ENCODE measurements at regions not wholly inside any gene's neighbourhood (a gene's known extent, or its start where the extent isn't known, plus 50 kb on each side); places are given as distances from the start of the nearest gene placed in this dataset.

DNA sequence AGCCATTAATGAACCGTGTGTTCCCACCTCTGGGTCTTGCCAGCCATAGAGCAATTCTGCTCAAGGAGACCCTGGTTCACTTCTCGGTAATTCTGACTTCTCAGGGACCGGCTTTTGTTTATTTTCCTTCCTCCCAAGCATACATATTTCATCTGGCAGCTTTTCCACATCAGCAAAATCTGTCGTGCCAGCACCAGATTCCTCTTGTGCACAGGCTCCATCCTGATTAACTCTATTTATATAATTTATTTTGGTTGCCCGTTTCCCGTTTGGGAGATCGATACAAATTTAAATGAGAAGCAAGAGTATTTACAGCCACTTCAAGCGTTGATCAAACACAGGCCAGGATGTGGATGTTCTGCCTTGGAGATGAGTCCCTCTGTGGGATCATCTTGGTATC is 161.9 kb upstream of the XYLT1 start:
- no peak for DNase-seq

DNA sequence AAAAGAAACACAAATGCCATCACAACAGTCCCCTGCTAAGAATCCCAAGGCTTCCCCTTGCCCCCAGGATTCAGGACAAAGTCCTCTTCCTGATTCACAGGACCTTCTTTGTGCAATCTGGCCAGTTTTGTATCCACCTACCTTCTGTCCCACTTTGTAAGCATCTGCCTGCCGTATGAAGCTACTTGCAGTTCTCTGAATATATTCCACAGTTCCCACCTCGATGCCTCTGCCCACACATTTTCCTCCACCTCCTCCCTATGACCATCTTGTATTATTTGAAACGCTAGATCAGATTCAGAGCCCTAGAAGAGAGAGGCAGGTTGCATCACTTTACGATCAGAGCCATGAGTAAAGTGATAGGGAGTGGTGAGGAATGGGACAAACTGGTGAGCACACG is 159.2 kb upstream of the XYLT1 start:
- no peak for DNase-seq

DNA sequence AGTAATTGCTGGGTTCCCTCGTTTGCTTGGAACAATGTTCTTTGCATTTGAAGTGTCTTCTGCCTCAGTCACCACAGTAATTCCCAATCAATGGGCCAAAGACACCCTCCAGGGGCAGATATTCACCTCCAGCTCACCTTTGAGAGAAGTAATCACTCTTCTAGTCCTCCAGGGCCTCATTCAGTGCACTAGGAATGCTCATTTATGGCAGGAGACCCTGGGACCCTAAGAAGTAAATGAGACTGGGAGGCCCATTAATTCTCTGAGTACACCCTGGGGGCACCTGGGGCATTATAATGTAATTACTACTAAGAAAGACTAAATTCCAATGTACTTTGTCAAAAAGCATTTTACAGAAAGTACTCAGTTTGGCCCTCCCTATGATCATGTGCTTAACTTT is 158.2 kb upstream of the XYLT1 start:
- no peak for DNase-seq

DNA sequence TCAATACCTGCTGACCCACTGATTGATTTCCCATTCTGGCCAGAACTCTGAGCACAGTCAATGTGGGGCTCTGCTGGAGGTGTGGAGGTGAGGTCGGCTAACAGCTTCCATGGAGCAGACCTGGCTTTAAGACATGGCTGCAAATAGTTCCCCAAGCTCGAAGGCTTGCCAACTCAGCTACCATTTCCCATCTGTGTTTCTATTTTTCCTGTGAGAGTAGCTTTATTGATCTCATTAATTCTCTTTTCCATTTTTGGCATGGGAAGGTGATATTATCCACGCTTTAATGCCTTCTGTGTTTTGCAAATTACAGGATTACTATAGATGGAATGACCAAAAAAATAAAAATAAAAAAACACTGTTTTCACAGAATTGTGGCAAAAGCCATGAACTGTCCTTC is 151.6 kb upstream of the XYLT1 start:
- no peak for DNase-seq

DNA sequence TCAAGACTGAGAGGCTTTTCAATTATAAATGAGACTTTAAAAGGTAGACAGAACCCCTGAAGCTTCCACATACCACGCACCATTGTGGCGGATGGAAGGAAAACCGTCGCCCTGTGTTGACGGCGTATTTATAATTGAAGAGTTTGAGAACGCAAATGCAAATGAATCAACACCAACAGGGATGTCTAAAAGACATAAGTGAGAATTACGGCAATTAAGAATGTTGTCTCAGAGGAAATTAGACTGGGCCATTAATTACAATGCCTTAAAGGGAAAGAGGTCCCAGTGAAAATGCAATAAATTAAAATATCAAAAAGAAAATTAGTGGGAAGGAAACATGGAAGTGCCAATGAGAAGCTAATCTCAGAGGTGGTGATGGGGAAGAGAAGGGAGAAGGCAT is 148.5 kb upstream of the XYLT1 start:
- DNase-seq: no peak

DNA sequence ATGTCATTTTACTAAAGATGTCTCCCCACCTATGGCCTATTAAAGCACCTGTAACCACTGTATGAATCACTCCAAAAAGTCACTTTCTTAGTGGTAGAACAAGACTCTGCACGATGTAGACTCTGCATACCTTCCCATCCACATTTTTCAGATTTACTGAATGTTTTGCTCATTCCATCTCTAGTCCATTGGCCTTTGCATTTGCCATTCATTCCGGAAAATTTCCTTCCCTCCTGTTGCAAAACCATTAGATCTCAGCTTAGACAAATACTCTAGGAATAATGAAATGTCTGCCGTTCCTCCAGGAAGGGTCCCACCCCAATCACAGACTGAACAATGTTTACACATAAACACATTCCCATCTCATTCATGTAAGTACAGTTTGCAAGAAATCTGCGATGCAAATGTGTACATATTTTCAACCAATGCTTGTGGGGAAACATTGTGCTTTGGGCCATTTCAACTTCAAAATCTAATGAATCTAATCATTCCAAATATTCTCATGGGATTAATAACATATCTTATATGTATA is 146.3 kb upstream of the XYLT1 start:
- DNase-seq: no peak

DNA sequence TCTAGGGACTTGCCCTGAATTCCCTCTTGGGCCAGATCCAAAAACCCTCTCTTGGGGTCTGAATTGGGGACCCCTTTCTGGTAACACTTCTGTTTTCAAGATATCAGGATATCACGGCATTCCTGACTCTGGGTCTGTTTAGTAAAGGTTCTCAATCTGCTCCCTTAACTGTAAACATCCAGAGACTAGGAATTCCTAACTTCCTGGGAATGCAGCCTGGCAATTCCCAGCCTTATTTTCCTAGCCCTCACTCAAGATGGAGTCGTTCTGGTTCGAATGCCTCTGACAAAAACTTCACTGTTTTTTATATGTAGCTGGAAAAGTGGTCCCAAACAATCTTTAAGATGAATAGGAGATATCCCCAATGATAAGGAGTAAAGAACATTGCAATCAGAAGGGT is 141.6 kb upstream of the XYLT1 start:
- DNase-seq: no peak

DNA sequence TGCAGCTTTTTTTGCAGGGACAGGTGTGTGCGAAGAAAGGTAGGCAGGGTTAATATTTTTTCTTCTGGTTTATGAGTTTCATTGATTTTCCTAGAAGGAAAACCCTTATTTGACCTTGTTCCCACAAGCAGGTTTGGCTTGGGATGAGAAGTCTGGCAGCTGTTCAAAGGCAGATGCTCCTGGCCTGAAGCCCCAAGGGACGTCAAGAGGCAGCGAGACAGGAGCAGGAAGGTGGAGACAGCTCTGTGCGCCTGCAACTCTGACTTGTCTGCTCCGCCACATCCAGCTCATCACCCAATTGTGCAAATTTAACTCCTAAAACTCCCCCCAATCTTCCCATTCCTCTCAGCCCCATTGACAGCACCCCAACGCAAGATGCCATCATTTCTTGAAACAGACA is 136.8 kb upstream of the XYLT1 start:
- DNase-seq: peak; percentile 52

DNA sequence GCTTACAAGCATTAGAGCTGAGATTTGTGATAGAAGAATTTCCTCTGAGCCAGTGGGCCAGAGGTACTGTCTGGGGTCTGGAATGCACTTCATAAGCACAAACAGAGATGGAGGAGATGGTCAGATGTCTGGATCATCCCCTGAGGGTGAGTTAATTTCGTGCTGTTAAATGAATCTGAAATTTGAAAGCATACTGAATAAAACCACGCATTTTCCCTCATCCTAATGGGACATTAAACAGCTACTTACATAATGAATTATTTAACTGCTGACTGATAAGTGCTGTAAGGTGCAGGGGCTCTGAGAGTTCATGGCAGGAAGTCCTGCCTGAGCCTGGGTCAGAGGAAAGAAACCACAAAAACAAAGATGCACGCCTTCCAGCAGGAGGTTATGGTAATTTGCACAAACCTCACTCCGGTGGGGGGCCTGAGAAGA is 136.3 kb upstream of the XYLT1 start:
- DNase-seq: no peak

DNA sequence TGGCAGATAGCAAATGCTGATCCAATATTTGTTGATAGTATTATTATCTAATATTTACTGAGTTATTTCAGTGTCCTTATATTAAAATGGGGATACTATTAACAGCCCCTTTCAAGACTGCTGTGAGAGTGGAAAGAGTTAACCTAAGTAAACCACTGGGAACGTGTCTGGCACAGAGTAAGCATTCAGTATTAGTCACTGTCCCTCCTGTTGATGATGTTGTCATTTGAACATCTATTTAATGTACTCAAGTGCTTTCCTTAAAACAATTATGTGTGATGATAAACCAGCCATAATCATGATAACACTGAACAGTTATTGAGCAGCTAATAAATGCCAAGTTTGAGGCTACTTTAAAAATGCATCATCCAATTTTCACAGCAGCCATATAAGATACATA is 135.7 kb upstream of the XYLT1 start:
- no peak for DNase-seq

DNA sequence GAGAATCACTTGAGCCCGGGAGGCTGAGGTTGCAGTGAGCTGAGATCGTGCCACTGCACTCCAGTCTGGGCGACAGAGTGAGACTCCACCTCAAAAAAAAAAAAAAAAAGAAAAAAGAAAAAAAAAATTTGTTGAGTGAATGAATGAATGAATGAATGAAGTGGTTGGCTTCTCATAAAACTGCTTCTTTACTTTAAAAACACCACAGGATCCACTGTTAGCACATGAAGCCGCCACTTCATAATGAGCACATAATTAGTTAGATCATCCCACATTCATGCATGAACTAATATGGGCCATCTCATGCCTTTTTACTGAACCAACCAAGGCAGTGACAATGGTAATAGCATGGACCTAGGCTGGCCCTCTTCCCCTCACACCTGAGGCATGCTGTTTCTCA is 135.0 kb upstream of the XYLT1 start:
- no peak for DNase-seq

DNA sequence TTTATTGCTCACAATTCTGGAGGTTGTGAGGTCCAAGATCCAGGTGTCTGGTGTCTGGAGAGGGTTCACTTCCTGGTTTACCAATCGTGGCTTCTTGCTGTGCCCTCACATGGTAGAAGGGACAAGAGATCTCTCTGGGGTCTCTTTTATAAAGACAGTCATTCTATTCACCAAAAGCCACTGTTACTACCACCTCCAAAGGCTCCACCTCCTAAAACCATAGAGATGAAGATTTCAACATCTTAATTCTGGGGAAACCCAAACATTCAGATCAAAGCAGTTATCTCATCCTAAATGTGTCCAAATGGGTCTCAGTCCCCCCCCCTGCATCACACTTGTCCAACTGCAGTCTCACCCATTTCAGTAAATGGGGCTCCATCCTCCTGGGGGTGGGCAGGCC is 132.9 kb upstream of the XYLT1 start:
- no peak for DNase-seq

DNA sequence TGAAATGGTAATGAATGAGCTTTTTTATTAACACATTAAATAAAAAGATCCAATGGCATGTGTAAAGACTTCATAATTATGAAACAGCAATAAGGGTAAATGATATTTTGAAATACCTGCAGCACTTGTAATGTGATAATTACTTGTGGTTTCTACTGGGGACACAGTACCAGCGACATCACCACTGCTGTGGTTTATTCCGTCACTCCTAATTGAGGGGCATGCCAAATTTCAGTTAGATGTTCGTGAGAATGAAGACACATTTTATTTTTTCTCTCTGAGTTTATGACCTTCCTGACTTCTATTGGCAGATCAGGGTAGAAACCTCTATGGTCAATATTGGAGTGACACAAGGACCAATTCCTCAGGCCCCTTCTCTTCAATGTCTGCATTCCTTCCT is 131.9 kb upstream of the XYLT1 start:
- DNase-seq: no peak

DNA sequence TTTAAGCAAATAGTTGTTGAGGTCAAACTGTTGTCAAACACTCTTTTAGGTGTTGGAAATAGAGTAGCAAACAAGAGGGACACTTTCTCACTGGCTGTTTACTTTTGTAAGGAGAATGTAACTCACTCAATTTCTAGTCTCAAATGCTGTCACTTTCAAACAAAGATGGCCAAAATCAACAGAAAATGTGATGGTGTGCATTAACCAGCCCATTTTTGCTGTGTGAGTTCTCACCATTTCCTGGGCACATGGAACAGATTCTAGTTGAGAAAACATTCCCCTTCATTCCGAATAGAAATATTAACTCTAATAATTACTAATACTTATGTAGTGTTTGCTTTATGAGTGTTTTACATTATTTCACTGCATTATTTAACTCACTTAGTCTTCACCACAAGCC is 128.2 kb upstream of the XYLT1 start:
- DNase-seq: no peak

DNA sequence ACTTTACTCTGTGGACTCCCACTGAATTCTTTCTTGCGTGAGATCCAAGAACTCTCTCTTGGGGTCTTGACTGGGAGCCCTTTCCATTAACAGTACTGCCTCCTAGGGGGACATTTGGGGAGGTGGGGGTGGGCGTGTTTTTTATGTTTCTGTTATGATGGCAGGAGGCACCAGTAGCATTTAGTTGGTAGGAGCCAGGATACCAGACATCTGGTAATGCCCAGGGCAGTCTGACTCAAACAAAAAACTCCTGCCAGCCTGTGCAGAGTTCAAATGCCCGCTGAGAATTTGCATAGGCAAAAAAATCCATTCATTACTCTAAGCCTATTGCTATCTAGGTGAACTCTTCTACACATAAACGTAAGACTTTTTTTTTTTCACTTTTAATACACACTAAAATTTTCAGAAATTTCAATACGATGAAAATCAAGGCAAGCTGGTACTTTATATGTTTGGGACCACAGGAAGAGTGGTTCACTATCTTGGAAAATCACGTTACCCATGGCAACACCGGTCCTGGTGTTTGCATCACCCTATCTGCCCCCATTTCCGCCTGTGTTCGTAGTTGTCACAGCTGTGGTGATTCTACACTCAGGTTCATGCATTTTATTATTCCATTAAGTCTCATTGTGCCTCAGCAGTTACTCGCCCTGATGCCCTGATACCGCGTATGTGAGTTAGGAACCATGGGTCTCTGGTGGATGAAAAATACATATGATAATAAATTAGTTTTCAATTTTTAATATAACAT is 121.1 kb upstream of the XYLT1 start:
- DNase-seq: no peak

DNA sequence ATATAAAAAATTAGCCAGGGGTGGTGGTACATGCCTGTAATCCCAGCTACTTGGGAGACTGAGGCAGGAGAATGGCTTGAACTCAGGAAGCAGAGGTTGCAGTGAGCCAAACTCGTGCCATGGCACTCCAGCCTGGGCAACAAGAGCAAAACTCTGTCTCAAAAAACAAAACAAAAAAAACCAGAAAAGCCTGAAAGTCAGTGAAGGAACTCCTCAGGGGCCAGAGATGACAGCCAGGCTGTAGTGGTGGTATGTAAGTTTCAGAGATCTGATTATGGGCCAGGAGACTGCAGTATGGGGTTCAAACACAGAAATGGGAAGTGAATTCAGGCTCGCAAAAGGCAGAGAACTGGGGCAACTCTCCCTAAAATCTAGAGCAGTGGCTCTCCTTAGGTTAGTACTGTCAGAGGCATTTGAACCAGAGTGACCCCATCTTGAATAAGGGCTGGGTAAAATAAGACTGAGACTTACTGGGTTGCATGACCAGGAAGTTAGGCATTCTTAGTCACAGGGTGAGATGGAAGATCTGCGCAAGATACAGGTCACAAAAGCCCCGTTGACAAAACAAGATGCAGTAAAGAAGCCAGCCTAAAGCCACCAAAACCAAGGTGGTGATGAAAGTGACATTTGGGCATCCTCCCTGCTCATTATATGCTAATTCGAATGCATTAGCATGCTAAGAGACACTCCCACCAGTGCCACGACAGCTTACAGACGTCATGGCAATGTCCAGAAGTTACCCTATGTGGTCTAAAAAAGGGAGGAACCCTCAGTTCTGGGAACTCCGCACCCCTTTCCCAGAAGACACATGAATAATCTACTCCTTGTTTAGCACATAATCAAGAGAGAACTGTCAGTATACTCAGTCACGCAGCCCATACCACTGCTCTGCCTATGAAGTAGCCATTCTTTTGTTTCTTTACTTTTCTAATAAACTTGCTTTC is 120.2 kb upstream of the XYLT1 start:
- DNase-seq: no peak

DNA sequence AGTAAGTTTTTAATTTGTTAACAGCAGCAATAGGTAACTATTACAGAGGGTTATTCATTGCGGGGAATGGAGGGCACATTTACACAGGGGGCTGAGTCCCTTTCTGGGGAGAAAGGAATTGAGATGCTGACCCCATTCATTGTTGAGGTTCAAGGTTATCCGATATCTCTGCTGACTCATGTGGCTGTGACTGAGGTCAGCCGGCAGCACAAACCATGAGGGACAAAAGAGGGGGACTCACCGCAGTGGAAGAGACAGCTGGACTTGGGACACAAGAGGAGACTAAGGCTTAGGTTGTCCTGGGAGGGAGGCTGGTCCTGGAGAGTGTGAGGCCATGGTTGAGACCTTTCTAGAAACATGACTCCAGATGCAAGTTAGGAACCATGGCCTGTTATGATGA is 119.1 kb upstream of the XYLT1 start:
- no peak for DNase-seq

DNA sequence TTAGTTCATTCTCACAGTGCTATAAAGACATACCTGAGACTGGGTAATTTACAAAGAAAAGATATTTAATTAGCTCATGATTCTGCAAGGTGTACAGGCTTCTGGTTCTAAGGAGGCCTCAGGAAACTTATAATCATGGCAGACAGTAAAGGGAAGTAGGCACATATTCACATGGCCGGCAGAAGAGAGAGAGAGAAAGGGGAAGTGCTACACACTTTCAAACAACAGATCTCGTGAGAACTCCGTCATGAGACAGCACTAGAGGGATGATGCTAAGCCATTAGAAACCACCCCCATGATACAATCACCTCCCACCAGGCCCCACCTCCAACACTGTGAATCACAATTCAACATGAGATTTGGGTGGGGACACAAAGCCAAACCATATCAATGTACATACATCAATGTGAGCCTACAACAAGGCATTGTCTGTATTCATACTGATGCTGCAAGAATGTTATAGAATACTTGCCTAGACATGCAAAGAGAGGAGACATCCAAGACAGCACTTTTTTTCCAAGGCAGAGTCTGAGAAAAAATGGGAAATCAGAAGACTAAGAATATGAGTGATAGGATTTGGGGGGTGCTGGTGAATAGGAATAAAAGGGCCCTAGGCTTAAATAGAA is 114.8 kb upstream of the XYLT1 start:
- DNase-seq: no peak

DNA sequence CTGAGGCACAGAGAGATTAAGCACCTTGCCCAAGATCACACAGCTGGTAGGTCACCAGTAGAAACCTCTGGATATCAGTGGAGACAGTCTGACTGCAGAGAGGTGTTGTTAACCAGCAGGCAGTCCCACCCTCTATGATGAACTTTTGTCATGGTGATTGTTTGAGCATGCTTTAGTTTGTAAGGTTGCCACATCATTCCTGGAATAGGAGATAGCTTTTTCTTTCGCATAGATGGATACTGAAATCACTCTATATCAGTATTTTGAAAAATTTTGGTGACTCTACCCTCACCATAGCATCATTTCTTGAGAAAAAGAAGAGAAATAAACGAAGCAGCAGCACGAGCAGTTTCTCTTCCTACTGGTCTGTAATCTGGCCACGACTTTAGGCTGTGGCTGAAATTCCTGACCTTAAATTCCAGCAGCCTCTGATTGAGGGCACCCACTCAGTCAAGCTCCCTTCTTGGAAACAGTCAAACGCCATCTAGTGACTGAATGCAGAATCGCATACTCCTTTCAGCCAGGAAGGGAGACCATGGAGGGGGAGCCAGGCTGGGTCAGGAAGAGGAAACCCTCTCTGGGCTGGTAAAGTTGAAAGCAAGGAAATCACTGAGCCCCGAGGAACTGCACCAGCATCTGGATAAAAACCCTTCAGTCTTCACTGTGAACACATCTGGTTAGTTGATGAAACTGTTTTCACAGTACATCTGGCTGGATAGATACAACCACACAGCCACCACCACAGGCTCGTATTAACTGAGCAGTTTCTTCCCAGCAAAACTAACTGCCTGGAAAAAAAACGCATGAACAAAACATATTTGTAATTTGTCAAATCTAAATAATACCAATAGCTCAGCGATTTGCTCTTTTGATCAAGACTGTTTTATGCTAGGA is 108.5 kb upstream of the XYLT1 start:
- DNase-seq: peak; percentile 80

DNA sequence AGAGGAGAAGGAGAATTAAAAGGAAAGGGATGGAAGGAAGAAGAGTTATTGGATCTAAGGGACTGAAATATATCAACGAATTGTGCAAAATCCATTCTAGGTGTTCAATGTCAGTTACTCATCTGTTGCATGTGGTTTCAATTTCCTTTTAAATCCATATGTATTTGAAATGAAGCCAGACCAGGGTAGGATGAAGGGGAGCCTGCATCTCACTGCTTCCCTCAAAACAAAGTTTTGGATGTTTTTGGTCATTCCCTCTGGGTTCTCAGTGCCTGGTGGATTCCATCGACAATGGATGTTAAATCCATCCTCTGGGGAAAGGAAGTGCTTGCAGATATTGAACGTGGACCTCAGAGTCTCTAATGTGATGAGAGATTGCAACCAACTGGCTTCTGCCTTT is 103.5 kb upstream of the XYLT1 start:
- DNase-seq: no peak

DNA sequence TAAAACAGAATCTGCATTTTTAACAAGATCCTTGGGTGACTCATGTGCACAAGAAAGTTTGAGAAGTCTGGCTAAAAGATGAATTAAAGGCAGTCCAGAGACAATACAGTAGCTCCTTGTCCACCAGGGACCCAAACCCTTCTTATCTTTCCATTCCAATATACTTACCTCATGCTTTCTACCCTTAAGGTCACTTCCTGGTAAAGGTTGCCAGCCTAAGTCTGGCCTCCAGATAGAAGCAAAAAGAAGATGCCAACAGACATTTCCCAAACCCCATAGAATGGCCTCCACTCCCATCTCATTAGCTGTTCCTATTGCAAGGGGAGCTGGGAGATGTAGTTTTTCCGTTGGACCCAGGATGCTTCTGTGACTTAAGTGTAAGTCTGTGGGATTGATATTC is 101.4 kb upstream of the XYLT1 start:
- no peak for DNase-seq

DNA sequence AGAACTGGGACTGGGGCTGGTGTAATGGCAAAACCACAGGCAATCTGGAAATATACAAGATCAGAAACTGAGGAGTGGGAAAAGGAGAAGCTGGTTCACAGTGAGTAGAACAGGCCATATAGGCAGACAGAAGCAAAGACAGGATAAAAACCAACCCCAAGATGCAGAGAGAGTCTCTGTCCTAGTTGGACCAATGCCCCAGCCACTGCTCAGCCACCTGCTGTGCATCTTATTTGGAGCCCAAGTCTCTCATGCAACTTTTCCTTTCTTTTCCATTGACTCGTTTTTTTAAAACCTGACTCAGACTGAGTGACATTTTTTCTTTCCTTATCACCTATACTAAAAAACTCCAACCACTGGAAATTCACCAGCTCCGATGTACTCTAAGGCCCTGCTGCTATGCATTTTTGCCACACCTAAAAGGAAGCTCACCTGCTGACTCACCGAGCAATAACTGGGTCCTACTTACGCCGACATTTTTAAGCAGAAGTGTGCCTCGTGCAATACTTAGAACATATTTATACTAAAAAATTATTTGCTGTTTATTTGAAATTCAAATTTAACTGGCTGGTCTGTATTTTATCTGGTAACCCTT is 100.8 kb upstream of the XYLT1 start:
- no peak for DNase-seq

Measured in NCI-H82 (cell line).